ENCODE measurements at regions not wholly inside any gene's neighbourhood (a gene's known extent, or its start where the extent isn't known, plus 50 kb on each side); places are given as distances from the start of the nearest gene placed in this dataset.

- no peak overlapping the region for H3K4me3 ChIP-seq
- no TSS peak for BruUV-seq (replicated peaks)
- H3K27ac ChIP-seq (ENCODE audit: control insufficient read depth, insufficient read depth) = no peak overlapping the region
- ChIA-PET SMC1A (ENCODE audit: uncharacterized antibody, unreplicated experiment) (no interaction called here), POLR2A (no interaction called here), CTCF (no interaction called here), RAD21 (ENCODE audit: unreplicated experiment) (no interaction called here)
- no peak overlapping the region for H2AFZ ChIP-seq (ENCODE audit: control insufficient read depth, low read depth, low read length)
- no peak overlapping the region for H3K9ac ChIP-seq (ENCODE audit: control insufficient read depth, insufficient read depth, low read length)
- no peak overlapping the region for H3K4me2 ChIP-seq (ENCODE audit: control insufficient read depth, insufficient read depth)
- intact Hi-C loops (cut with micrococcal nuclease; ENCODE audit: unreplicated experiment) = no loop called here
- H3K4me1 ChIP-seq (ENCODE audit: control insufficient read depth, insufficient read depth, low read length) = no peaks in the 10 kb centered on the region
- DNase-seq (ENCODE audit: low read depth, low spot score) (no peak), FAIRE-seq (no peak), ATAC-seq (no peak)
- no peaks in the 10 kb centered on the region for H3K36me3 ChIP-seq (ENCODE audit: control insufficient read depth in 2 of 2, insufficient read depth in 2 of 2, low read length in 1 of 2)
- no peaks in the 10 kb centered on the region for H3K27me3 ChIP-seq (replicated peaks in 1 of 2; ENCODE audit: control insufficient read depth in 2 of 2, insufficient read depth in 2 of 2, low read length in 1 of 2)
- WGBS (ENCODE audit: insufficient coverage, insufficient replicate concordance, low lambda C conversion rate, missing lambda C conversion rate) = 39% methylated on average over 11 of the region's 11 CpGs
- H4K20me1 ChIP-seq (ENCODE audit: control insufficient read depth, insufficient read depth) = no peaks in the 10 kb centered on the region
- in situ Hi-C loops (cut with MboI) = no loop called here
- no peaks in the 10 kb centered on the region for H3K79me2 ChIP-seq (ENCODE audit: control insufficient read depth, insufficient read depth, low read length)
- H3K9me3 ChIP-seq (replicated peaks; ENCODE audit: control insufficient read depth, insufficient read depth, low read length) = no peaks in the 10 kb centered on the region
- TF ChIP-seq USF2 (IDR thresholded peaks at IDR 0.05; ENCODE audit: borderline replicate concordance, low read depth, low read length) (no peak), HSF1 (IDR thresholded peaks at IDR 0.05; ENCODE audit: low read depth, low read length) (no peak), YY1 (IDR thresholded peaks at IDR 0.05; ENCODE audit: low read depth, low read length) (no peak), SIN3A (IDR thresholded peaks at IDR 0.05; ENCODE audit: low read depth, low read length) (no peak), STAT3 (IDR thresholded peaks at IDR 0.05; ENCODE audit: low read depth, low read length) (no peak), ATF2 (IDR thresholded peaks at IDR 0.05; ENCODE audit: low read length) (no peak), MLLT1 (IDR thresholded peaks at IDR 0.05) (no peak), SMC3 (IDR thresholded peaks at IDR 0.05; ENCODE audit: borderline replicate concordance, low read length) (no peak), CBX5 (IDR thresholded peaks at IDR 0.05; ENCODE audit: low read depth) (no peak), SIX5 (IDR thresholded peaks at IDR 0.05; ENCODE audit: low read depth, low read length, severe bottlenecking) (no peak), ETV6 (conservative IDR thresholded peaks at IDR 0.05 in 1 of 2, IDR thresholded peaks at IDR 0.05 in 1 of 2; ENCODE audit: borderline replicate concordance in 1 of 2, low read depth in 1 of 2) (no peak), KAT2A (conservative IDR thresholded peaks at IDR 0.05; ENCODE audit: control insufficient read depth, low read depth, low read length) (no peak), CBX3 (IDR thresholded peaks at IDR 0.05; ENCODE audit: borderline replicate concordance, low read depth) (no peak), IKZF2 (IDR thresholded peaks at IDR 0.05) (no peak), EZH2 (IDR thresholded peaks at IDR 0.05; ENCODE audit: borderline replicate concordance, control insufficient read depth, low read depth, low read length) (no peak), ZBTB11 (CRISPR knock-in tag; IDR thresholded peaks at IDR 0.05) (no peak), EED (IDR thresholded peaks at IDR 0.05; ENCODE audit: low read depth) (no peak)
These were observed 171.4 kb downstream of the EMP1 start for GRCh38 chr12:13367973-13368372.

All from GM12878 (cell line).